ENCODE measurements at regions not wholly inside any gene's neighbourhood (a gene's known extent, or its start where the extent isn't known, plus 50 kb on each side); places are given as distances from the start of the nearest gene placed in this dataset.
"Not testable (repeated sequence)": the region's sequence is repeated elsewhere in the genome, so short reads cannot be mapped to it uniquely, and the experiment has no call there.

GRCh38 chr5:36786448-36787012 is 90.0 kb upstream of the NIPBL start:
- no peak for DNase-seq

GRCh38 chr5:36787365-36788093 is 89.0 kb upstream of the NIPBL start:
- no peak for DNase-seq

GRCh38 chr5:36790847-36791246 is 85.7 kb upstream of the NIPBL start:
- DNase-seq: no peak

GRCh38 chr5:36792560-36793180 is 83.9 kb upstream of the NIPBL start:
- DNase-seq: no peak

GRCh38 chr5:36795366-36795765 is 81.2 kb upstream of the NIPBL start:
- DNase-seq: no peak

GRCh38 chr5:36796155-36796554 is 80.4 kb upstream of the NIPBL start:
- no peak for DNase-seq

GRCh38 chr5:36801523-36801922 is 75.0 kb upstream of the NIPBL start:
- no peak for DNase-seq

- no peak for DNase-seq
Observed at GRCh38 chr5:36802187-36802586, 74.4 kb upstream of the NIPBL start.

GRCh38 chr5:36813249-36813648 is 63.3 kb upstream of the NIPBL start:
- not testable (repeated sequence) for DNase-seq

- no peak for DNase-seq
Observed at GRCh38 chr5:36815871-36816270, 60.7 kb upstream of the NIPBL start.

- no peak for DNase-seq
Observed at GRCh38 chr5:36820900-36821299, 55.7 kb upstream of the NIPBL start.

GRCh38 chr5:36826694-36827093 is 49.9 kb upstream of the NIPBL start:
- DNase-seq: no peak

Data from midbrain (tissue), 1 donor.